ENCODE measurements at regions not wholly inside any gene's neighbourhood (a gene's known extent, or its start where the extent isn't known, plus 50 kb on each side); places are given as distances from the start of the nearest gene placed in this dataset.
"Not testable (repeated sequence)": the region's sequence is repeated elsewhere in the genome, so short reads cannot be mapped to it uniquely, and the experiment has no call there.

- DNase-seq (ENCODE audit: low read depth) = no peak
- H3K4me3 ChIP-seq (ENCODE audit: low read depth, low read length) = no peak overlapping the region
- in situ Hi-C loops (cut with HindIII; ENCODE audit: low sequenced_read_pairs) = no loop called here
- no peak for TF ChIP-seq CTCF (IDR thresholded peaks at IDR 0.05; ENCODE audit: low read depth, low read length, missing control alignments)
Measured at GRCh38 chr5:174953871-174954270, 229.5 kb downstream of the MSX2 start.

- peak; percentile 94 for TF ChIP-seq CTCF (IDR thresholded peaks at IDR 0.05; ENCODE audit: low read depth, low read length, missing control alignments)
- peak; percentile 81 for DNase-seq (ENCODE audit: low read depth)
- H3K4me3 ChIP-seq (ENCODE audit: low read depth, low read length) = no peak overlapping the region
- in situ Hi-C loops (cut with HindIII; ENCODE audit: low sequenced_read_pairs) = no loop called here
Measured at GRCh38 chr5:174951151-174951780, 226.9 kb downstream of the MSX2 start.

- in situ Hi-C loops (cut with HindIII; ENCODE audit: low sequenced_read_pairs) = loop anchor here (25.0 kb wide), 1 partner anchor 490 kb away; the partner anchor contains the start of gene DRD1
- no peak for DNase-seq (ENCODE audit: low read depth)
- TF ChIP-seq CTCF (IDR thresholded peaks at IDR 0.05; ENCODE audit: low read depth, low read length, missing control alignments) = no peak
Measured at GRCh38 chr5:174947548-174947947, 223.2 kb downstream of the MSX2 start.

GRCh38 chr5:174945853-174946252 lies 221.5 kb downstream of the MSX2 start:
- in situ Hi-C loops (cut with HindIII; ENCODE audit: low sequenced_read_pairs) = loop anchor here (25.0 kb wide), 1 partner anchor 491 kb away; the partner anchor contains the start of gene DRD1
- H3K4me3 ChIP-seq (ENCODE audit: low read depth, low read length) = no peak overlapping the region
- DNase-seq (ENCODE audit: low read depth) = no peak
- no peak for TF ChIP-seq CTCF (IDR thresholded peaks at IDR 0.05; ENCODE audit: low read depth, low read length, missing control alignments)

More at GRCh38 chr5:174947548-174947947, 223.2 kb downstream of the MSX2 start:
- no peak overlapping the region for H3K4me3 ChIP-seq (ENCODE audit: low read depth, low read length)

- no peak for TF ChIP-seq CTCF (IDR thresholded peaks at IDR 0.05; ENCODE audit: low read depth, low read length, missing control alignments)
- in situ Hi-C loops (cut with HindIII; ENCODE audit: low sequenced_read_pairs) = loop anchor here (25.0 kb wide), 1 partner anchor 494 kb away; the partner anchor contains the start of gene DRD1
- no peak overlapping the region for H3K4me3 ChIP-seq (ENCODE audit: low read depth, low read length)
- DNase-seq (ENCODE audit: low read depth) = no peak
Measured at GRCh38 chr5:174943785-174944184, 219.4 kb downstream of the MSX2 start.

GRCh38 chr5:174943002-174943401 lies 218.6 kb downstream of the MSX2 start:
- H3K4me3 ChIP-seq (ENCODE audit: low read depth, low read length); DNase-seq (ENCODE audit: low read depth): not testable (repeated sequence)
- in situ Hi-C loops (cut with HindIII; ENCODE audit: low sequenced_read_pairs) = loop anchor here (25.0 kb wide), 1 partner anchor 494 kb away; the partner anchor contains the start of gene DRD1
